ENCODE measurements at regions not wholly inside any gene's neighbourhood (a gene's known extent, or its start where the extent isn't known, plus 50 kb on each side); places are given as distances from the start of the nearest gene placed in this dataset.
"Not testable (repeated sequence)": the region's sequence is repeated elsewhere in the genome, so short reads cannot be mapped to it uniquely, and the experiment has no call there.

DNA sequence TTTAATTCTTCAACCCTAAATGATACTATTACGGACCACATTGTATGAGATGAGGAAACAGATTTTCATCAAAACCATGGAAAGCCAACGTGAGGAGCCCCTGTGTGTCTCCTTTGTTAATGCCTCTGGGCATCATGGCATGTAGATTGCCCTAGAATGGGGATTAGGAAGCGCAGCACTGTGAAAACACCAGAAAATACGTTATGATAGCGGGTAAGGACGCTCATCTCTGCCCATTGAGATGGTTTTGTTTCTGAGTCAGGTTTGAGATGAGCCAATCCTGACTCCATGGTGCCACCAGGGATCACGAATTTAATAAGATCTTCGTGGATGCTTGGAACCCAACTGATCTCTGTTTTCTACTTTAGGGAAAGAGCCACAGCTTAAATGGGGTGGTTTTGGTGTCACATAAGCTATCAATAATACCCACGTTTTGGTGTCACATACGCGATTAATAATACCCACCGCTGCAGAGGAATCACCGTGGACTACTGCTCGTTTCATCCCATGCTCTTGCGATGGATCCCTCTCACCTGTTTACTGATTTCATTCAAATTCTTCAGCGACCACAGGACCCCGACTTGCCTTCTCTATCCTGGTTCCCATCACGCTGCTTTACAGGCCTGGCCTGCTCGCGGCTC is 137.3 kb downstream of the FOXD4L6 start:
- TF ChIP-seq POLR2AphosphoS5 (IDR thresholded peaks at IDR 0.05; ENCODE audit: low read depth); REST (IDR thresholded peaks at IDR 0.05; ENCODE audit: insufficient replicate concordance, low read depth); GABPA (IDR thresholded peaks at IDR 0.05; ENCODE audit: low read depth): not testable (repeated sequence)
- TF ChIP-seq, protein P1, sequence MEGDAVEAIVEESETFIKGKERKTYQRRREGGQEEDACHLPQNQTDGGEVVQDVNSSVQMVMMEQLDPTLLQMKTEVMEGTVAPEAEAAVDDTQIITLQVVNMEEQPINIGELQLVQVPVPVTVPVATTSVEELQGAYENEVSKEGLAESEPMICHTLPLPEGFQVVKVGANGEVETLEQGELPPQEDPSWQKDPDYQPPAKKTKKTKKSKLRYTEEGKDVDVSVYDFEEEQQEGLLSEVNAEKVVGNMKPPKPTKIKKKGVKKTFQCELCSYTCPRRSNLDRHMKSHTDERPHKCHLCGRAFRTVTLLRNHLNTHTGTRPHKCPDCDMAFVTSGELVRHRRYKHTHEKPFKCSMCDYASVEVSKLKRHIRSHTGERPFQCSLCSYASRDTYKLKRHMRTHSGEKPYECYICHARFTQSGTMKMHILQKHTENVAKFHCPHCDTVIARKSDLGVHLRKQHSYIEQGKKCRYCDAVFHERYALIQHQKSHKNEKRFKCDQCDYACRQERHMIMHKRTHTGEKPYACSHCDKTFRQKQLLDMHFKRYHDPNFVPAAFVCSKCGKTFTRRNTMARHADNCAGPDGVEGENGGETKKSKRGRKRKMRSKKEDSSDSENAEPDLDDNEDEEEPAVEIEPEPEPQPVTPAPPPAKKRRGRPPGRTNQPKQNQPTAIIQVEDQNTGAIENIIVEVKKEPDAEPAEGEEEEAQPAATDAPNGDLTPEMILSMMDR (IDR thresholded peaks at IDR 0.05; ENCODE audit: insufficient read depth, low read length) = not testable (repeated sequence)
